NCI-H748 (cell line): ENCODE measurements at regions not wholly inside any gene's neighbourhood (a gene's known extent, or its start where the extent isn't known, plus 50 kb on each side); places are given as distances from the start of the nearest gene placed in this dataset.

Source experiments
- DNase-seq: peaks from one replicate; lab custom pipeline; 2025; ENCODE audit not compliant: unreplicated experiment; lab: John Stamatoyannopoulos, UW

DNA sequence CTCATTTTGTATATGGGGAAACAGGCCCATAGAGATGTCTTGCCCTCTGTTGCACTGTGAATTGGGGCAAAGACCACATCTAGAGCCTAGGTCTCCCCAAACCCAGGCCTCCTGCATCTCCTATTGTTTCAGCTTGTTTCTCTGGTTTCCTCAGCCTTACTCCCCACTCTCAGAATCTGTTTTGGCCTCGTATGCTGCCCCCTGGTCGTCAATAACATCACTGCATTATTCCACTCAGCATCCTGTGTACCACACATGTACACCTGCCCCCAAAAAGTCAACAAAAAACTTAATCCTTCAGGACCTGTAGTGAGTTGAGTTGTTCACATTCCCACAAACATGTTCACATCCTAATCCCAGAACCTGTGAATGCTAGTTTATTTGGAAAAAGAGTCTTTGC is 184.8 kb downstream of the BRINP2 start:
- no peak for DNase-seq

DNA sequence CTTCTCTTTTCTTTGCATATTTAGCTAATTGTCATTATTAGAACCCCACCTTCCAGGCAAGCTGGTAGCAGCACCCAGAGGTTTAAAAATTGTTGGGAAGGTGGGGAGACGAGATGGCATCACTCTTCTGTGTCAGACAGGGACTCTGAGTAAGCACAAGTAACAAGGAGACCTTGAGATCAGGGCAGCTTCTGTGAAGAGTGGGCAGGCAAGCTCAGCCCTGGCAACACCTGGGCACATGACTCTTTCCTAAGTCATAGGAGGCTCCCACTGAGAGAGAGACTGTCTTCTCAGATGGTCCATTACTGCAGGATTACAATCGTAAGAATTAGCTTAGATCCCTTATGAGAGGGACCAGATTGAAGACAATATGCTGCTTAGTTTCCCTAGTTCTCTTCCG is 183.5 kb downstream of the BRINP2 start:
- no peak for DNase-seq

DNA sequence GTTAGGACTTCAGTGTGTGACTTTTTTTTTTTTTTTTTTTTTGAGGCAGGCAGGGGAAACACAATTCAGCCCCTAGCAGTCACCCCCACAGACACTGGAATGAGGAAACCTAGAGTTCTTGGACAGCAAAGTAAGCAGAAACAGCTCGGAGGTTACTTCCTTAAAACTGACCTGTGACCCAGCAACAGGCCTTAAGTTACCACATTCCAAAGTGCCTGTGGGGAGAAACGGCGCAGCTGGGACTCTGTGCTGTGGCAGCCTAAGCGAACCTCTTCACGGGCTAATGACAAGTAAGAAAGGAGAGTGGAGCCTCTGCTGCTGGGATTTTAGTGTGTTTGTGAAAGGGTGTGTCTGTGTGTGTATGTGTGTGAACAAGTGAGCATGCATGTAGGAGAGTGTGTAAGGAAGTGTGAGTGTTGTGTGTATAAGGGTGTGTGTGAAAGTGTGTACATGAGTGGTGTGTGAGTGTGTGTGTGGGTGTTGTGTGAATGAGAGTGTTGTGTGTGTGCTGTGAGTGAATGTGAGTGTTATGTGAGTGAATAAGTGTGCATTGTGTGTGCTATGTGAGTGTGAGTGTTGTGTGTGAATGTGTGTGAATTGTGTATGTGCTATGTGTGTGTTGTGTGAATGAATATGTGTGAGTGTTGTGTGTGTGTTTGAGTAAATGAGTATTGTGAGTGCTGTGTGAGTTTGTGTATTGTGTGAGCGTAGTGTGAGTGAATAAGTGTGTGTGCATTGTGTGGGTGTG is 180.8 kb downstream of the BRINP2 start:
- DNase-seq = no peak

DNA sequence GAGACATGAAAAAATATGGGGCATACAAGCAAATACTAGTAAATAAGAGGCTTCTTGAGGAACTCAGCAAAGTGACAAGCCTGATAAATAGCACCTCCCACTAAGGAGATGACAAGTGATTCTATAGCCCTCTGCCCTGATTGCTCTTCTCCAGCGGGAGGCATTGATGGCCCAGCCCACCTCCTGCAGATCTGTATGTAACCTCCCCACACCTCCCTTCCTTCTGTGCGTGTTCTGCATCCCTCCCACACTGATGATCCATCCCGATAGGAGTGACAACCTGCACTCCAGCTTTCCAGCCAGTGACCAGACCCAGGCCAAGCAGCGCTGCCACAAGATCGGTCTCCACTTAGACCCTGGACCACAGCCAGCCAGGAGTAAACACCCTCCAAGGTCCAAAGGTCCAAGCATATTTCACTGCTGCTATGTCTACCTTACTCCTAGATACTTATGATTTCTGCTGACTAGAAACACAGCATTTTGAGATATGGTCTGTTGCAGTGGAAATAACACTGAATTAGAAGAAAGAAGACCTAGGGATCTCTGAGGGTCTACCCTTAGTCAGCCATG is 176.1 kb downstream of the BRINP2 start:
- DNase-seq = no peak

DNA sequence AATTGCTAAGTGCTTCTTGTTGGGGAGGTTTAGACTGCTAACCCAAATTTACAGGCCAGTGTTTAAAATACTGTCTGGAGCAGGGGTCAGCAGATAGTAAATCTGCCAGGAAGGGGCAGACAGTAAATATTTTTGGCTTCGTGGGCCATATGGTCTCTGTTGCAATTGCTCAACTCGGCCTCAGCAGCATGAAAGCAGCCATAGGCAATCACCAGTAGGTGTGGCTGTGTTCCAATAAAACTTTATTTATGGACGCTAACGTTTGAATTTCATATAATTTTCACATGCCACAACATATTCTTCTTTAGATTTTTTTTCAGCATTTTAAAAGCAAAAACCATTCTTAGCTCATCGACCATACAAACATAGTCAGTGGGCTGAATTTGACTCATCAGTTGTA is 172.7 kb downstream of the BRINP2 start:
- no peak for DNase-seq

DNA sequence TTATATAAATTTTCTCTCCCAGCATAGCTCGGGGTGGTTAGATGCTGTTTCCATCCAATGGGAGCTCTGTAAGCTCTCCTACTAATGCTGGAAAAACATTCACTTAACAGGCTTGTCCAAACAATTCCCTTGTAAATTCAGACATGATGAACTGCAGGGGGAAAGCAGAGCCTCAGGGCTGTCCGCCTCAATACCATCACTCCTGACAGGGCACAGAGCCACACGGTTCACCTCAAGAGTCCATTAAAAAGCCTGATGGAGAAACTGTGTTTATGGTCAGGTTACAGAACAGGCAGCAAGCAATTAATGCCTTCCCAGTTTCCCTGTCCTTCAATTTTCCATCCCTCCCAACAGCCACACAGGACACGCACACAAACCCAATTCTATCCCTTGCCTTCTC is 171.0 kb downstream of the BRINP2 start:
- DNase-seq = no peak

DNA sequence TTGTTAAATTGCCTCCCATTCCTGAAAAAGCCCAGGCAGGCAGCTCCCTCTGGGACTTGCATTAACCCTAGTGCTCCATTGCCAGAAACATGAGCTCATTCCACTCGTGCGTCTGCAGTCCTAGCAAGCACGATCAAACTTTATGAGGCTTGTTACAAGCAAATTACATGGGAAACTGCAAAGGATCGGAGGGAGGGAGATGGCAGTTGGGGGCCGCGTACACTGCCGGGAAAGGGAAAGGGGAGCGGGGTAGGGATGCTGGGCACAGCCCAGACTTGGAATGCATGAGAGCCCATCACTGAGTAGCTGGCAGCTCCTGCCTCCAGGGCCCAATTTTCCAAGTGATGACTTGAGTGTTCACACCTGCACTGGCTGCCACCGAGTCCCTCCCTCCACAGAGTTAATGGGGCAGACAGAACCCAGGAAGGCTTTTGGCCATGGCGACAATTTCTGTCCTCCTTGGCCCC is 169.9 kb downstream of the BRINP2 start:
- DNase-seq = no peak

DNA sequence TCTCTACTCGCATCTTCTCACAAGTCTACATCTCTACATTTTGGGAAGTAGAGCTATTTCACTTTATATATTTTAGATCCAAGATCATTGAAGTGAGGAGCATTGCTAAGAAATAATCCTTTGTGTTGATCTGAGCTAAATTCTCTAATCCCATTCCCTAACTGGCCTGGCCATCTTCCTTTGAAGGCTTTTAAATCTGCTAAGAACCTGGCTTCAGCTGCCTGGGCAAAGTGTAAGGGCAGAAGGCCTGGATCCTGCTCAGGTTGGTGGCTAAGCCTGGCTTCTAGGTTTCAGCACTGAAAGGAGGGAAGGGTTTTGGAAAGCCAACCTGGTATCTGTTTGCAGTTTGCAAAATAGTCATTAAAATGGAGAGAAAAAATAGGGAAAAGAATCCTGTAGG is 167.6 kb downstream of the BRINP2 start:
- no peak for DNase-seq

DNA sequence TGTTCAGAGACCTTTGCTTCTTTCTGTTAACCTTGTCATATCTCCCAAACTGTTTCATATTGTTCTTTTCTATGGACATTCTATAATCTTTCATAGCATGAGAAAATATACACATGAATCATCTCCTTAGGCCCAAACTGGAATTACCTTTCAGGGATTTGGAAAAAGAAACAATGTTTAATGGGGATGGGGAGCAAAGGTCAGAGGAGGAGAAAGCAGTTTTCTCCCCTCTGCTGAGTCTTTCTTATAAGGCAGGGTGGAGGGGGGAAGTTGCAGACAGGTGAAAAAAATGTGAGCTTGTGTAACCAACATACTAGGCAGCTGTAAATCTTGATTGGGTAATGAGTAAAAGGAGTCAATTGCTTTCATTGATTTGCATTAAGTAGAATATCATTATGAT is 164.1 kb downstream of the BRINP2 start:
- DNase-seq = no peak

DNA sequence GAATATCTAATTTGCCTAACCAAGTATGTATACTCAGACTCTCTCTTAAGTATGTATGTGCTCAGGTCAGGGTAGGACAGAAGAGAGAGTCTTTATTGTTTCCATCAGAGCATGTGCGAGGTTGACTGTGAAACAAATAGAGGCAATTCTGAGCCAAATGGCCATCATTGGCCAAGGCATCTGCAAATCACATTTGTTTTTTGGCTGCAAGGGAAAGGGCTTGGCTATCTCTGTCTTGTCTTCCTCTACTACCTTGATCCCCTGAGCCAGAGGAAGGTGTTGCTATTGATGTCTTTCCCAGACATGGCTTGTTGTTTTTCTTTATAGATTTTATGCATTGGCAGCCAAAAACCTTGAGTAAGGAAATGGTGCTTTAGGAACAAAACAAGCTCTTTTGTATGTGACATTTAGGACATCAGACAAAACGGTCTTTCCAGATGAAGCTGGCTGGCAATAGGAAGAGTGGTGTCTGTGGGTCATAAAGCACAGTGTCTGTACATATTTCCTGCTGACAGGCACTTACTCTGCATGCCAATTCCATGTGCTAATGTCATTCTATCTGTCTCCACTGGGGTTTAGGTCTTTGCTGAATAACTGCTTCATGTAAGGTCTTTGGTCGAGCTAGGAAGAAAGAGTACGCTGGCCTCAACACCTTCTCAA is 163.3 kb downstream of the BRINP2 start:
- peak; percentile 32 for DNase-seq
